Activated CD4-positive, alpha-beta memory T cell treated with anti-CD3 and anti-CD28 coated beads, Interleukin-2, amount 10 ng/mL, durations not matched to agents 7 days and 5 days (primary cell): ENCODE measurements at regions not wholly inside any gene's neighbourhood (a gene's known extent, or its start where the extent isn't known, plus 50 kb on each side); places are given as distances from the start of the nearest gene placed in this dataset.

Experiments
- CTCF ChIA-PET: fragments of 350-600 bp; sonication (Branson Sonifier 250); formaldehyde crosslinking; loops from one replicate; lab custom pipeline; 2021; ENCODE audit warnings: antibody characterized with exemption, inconsistent platforms; lab: Charles Lee
- POLR2A ChIA-PET: fragments of 350-600 bp; sonication (Branson Sonifier 250); formaldehyde crosslinking; loops from one replicate; lab custom pipeline; 2021; ENCODE audit warnings: antibody characterized with exemption; lab: Charles Lee
- DNase-seq: peaks from one replicate; pipeline ENCODE4 v3.0.0-alpha.2; 2020
- H3K27ac Mint-ChIP-seq: one replicate; pipeline ENCODE4 v1.8.0; 2021; ENCODE audit warnings: mild to moderate bottlenecking, mixed read lengths
- H3K27me3 Mint-ChIP-seq: one replicate; pipeline ENCODE4 v1.8.0; 2021; ENCODE audit warnings: mixed read lengths
- H3K36me3 Mint-ChIP-seq: one replicate; pipeline ENCODE4 v1.8.0; 2021; ENCODE audit warnings: low read depth, mixed read lengths
- H3K4me1 Mint-ChIP-seq: one replicate; pipeline ENCODE4 v1.8.0; 2021; ENCODE audit warnings: mixed read lengths
- H3K4me3 Mint-ChIP-seq: one replicate; pipeline ENCODE4 v1.8.0; 2021; ENCODE audit warnings: mild to moderate bottlenecking, mixed read lengths
- H3K9me3 Mint-ChIP-seq: one replicate; pipeline ENCODE4 v1.8.0; 2021; ENCODE audit warnings: mixed read lengths

- ChIA-PET CTCF (no interaction called here), POLR2A (no interaction called here)
- no peak overlapping the region for H3K4me3 Mint-ChIP-seq
- no peak for DNase-seq
- no peak overlapping the region for H3K27ac Mint-ChIP-seq
- peaks cover 3% of the 10 kb centered on the region for H3K27me3 Mint-ChIP-seq
- H3K36me3 Mint-ChIP-seq: no peaks in the 10 kb centered on the region
- H3K9me3 Mint-ChIP-seq: no peaks in the 10 kb centered on the region
- peaks cover 13% of the 10 kb centered on the region for H3K4me1 Mint-ChIP-seq
Measured at GRCh38 chr14:75361041-75361440, 66.8 kb upstream of the JDP2 start.

GRCh38 chr14:75361751-75362433, 65.9 kb upstream of the JDP2 start:
- Mint-ChIP-seq H3K36me3 (no peaks in the 10 kb centered on the region), H3K27ac (no peak overlapping the region), H3K4me3 (no peak overlapping the region), H3K27me3 (peaks cover 3% of the 10 kb centered on the region), H3K4me1 (peaks cover 13% of the 10 kb centered on the region), H3K9me3 (no peaks in the 10 kb centered on the region)
- POLR2A ChIA-PET: no interaction called here
- CTCF ChIA-PET: no interaction called here
- DNase-seq: no peak

DNA sequence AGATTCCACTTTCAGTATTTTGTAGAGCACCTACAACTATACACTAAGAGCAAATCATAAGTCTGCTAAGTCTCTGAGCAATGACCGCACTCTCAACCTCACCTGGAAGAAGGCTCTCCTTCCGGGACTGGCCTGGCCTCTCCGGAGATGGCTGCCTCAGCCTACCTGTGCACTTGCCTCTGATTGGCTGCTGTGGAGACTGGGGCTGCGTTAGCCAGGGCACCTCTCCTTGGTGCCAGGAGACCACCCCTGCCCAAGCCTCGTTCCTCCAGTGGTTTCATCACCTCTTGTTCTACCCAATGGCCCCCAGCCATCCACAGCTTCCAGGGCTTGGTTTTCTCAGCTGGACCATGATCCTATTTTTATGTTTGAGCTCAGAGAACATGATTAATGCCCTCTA, 64.7 kb upstream of the JDP2 start:
- Mint-ChIP-seq H3K4me3 (no peak overlapping the region), H3K9me3 (no peaks in the 10 kb centered on the region), H3K27ac (no peak overlapping the region), H3K4me1 (peaks cover 13% of the 10 kb centered on the region), H3K27me3 (peaks cover 3% of the 10 kb centered on the region), H3K36me3 (no peaks in the 10 kb centered on the region)
- DNase-seq: no peak
- POLR2A ChIA-PET: interaction anchor here (2.3 kb wide), 1 partner anchor 28 kb away, joined by 7 read pairs; no protein-coding TSS in a partner anchor
- CTCF ChIA-PET: no interaction called here

DNA sequence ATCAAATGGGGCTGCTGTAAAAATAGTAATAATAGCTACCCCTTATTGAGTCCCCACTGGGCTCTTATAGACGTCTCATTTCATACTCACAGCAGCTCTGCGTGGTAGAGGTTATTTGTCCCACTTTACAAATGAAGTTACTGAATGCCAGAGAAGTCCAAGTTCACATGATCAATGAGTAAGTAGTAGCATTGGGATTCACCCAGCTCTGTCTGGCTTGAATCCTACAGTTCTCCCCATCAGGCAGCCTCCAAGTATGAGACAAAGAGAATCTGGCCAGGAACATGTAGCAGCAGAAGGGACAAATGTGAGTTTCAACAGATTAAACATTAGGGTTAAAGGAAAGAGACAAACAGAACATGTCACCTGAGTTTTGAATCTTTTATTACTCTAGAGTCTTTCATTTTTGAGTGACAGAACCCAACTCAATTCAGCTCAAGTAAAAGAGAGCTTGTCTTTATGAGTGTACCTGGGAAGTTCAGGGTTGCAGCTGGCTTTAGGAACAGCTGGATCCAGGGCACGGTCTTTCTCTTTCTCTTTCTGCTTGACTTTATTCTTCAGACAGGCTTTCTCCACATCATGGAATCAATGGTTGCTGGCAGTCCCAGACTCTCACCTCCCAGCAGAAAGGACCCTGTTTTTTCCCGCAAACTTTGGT, 64.1 kb upstream of the JDP2 start:
- H3K27ac Mint-ChIP-seq: peak overlapping the region; percentile 45
- peaks cover 5% of the 10 kb centered on the region for H3K27me3 Mint-ChIP-seq
- H3K4me1 Mint-ChIP-seq: peaks cover 13% of the 10 kb centered on the region
- POLR2A ChIA-PET: interaction anchor here (2.3 kb wide), 1 partner anchor 29 kb away, joined by 7 read pairs; no protein-coding TSS in a partner anchor
- DNase-seq: no peak
- no peaks in the 10 kb centered on the region for H3K36me3 Mint-ChIP-seq
- H3K9me3 Mint-ChIP-seq: no peaks in the 10 kb centered on the region
- H3K4me3 Mint-ChIP-seq: peak overlapping the region; percentile 49
- CTCF ChIA-PET: interaction anchor here (1.6 kb wide), 1 partner anchor 125 kb away, joined by 4 read pairs; no protein-coding TSS in a partner anchor

DNA sequence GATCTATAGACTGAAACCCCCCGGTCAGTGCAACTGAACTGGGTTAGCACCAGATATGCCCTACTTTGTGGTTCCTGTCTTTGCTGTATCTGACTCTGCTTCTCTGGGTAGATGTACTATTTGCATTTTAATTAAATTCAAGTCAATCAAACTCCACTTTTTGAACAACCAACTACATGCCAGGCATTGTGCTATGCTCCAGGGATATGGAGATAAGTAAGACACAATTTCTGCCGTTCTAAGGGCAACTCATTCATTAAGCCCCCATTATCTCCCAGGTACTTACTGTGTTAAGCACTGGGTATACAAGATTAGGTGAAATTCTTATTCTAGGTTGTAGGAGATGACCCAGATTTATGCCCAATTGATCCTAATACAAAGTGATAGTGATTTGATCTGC, 62.7 kb upstream of the JDP2 start:
- ChIA-PET POLR2A (interaction anchor here (2.3 kb wide), 1 partner anchor 30 kb away, joined by 7 read pairs; no protein-coding TSS in a partner anchor), CTCF (interaction anchor here (1.6 kb wide), 1 partner anchor 124 kb away, joined by 4 read pairs; no protein-coding TSS in a partner anchor)
- Mint-ChIP-seq H3K36me3 (no peaks in the 10 kb centered on the region), H3K27ac (no peak overlapping the region), H3K27me3 (peaks cover 7% of the 10 kb centered on the region), H3K4me1 (peaks cover 13% of the 10 kb centered on the region), H3K4me3 (no peak overlapping the region), H3K9me3 (no peaks in the 10 kb centered on the region)
- DNase-seq: no peak

DNA sequence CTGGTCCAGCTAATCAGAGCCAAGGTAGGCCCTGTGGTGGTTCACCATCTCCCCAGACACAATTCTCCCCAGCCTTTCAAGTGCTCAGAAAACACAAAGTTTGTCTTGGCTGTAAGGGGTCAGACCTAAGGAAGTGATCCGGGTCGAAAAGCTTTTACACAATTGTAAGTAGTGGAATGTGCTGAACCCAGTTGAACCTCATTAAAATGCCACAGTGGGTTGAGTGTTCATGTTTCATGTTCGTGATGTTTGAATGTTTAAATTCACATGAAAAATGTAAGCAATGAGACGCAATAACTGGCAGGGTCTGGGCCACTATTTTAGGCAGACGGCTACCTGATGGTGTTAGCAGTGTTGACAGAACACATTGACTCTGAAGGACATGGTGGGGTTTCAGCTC, 60.9 kb upstream of the JDP2 start:
- Mint-ChIP-seq H3K27ac (no peak overlapping the region), H3K36me3 (no peaks in the 10 kb centered on the region), H3K4me3 (no peak overlapping the region), H3K27me3 (peaks cover 15% of the 10 kb centered on the region), H3K9me3 (no peaks in the 10 kb centered on the region), H3K4me1 (peaks cover 13% of the 10 kb centered on the region)
- POLR2A ChIA-PET: no interaction called here
- CTCF ChIA-PET: no interaction called here
- DNase-seq: no peak

- Mint-ChIP-seq H3K27ac (no peak overlapping the region), H3K27me3 (peaks cover 24% of the 10 kb centered on the region), H3K36me3 (no peaks in the 10 kb centered on the region), H3K4me1 (peaks cover 13% of the 10 kb centered on the region), H3K9me3 (no peaks in the 10 kb centered on the region), H3K4me3 (no peak overlapping the region)
- ChIA-PET CTCF (no interaction called here), POLR2A (no interaction called here)
- DNase-seq: no peak
Measured at GRCh38 chr14:75368333-75368732, 59.5 kb upstream of the JDP2 start.

- CTCF ChIA-PET: no interaction called here
- no peak overlapping the region for H3K4me3 Mint-ChIP-seq
- DNase-seq: no peak
- H3K4me1 Mint-ChIP-seq: peaks cover 4% of the 10 kb centered on the region
- POLR2A ChIA-PET: no interaction called here
- no peak overlapping the region for H3K27ac Mint-ChIP-seq
- H3K9me3 Mint-ChIP-seq: no peaks in the 10 kb centered on the region
- H3K27me3 Mint-ChIP-seq: peaks cover 25% of the 10 kb centered on the region
- no peaks in the 10 kb centered on the region for H3K36me3 Mint-ChIP-seq
Measured at GRCh38 chr14:75369506-75369905, 58.3 kb upstream of the JDP2 start.

DNA sequence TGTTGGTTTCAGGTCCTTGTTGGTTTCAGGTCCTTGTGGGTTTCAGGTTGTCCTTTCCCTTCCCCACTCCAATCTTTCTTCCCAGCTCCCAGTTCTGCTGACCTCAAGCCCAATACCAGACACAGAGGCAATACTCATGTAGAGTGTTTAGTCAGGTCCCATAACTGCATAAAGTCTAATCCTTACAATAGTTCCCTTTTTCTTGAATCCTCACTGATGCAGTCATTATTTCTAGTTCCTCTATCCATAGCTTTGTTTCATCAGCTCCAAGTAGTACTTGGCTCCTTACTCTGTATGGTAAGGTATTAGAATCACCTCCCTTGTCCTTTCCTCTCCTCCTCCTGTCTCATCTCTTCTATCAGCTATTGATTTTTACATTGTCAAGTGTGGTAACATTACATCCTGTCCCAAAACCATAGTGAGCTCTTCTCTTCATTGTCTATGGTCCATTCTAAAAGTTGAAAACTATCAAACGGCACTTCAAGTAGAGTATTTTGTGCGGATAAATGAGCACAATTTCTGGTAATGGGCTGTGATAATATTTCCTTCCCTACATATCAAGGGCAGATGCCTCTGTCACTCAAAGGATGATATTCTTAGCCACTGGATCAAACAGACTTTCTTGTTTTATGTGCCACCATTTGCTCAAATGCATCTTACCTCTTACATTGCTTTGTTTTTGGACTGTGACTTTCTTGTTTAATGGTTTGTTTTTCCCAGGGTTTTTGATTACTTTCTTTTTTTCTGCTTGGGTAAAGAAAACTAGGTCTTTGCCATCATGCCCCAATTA, 57.2 kb upstream of the JDP2 start:
- peaks cover 26% of the 10 kb centered on the region for H3K27me3 Mint-ChIP-seq
- no peaks in the 10 kb centered on the region for H3K36me3 Mint-ChIP-seq
- no peak overlapping the region for H3K27ac Mint-ChIP-seq
- peaks cover under 1% of the 10 kb centered on the region for H3K4me1 Mint-ChIP-seq
- ChIA-PET POLR2A (interaction anchor here (0.7 kb wide), 1 partner anchor 13 kb away, joined by 3 read pairs; no protein-coding TSS in a partner anchor), CTCF (no interaction called here)
- H3K4me3 Mint-ChIP-seq: no peak overlapping the region
- no peaks in the 10 kb centered on the region for H3K9me3 Mint-ChIP-seq
- no peak for DNase-seq

DNA sequence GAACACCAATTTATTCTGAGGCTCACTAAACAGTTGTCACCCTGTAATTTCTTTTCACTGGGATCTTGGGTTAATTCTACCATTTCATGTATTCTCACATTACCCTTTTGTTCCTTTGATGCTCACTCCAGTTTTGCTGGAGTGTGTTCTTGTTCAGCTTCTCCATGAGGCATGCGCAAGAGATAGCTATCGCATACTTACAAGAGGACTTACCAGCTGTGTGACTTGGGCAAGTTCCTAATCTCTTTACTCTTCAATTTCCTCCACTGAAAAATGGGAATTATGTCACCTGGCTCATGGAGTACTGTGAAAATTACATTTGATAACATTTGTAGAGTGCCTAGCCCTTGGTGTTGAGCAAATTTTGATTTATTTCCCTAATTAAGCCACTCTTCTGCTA, 56.5 kb upstream of the JDP2 start:
- H3K4me3 Mint-ChIP-seq: no peak overlapping the region
- ChIA-PET CTCF (no interaction called here), POLR2A (no interaction called here)
- H3K4me1 Mint-ChIP-seq: no peaks in the 10 kb centered on the region
- peaks cover 26% of the 10 kb centered on the region for H3K27me3 Mint-ChIP-seq
- H3K36me3 Mint-ChIP-seq: no peaks in the 10 kb centered on the region
- no peak overlapping the region for H3K27ac Mint-ChIP-seq
- DNase-seq: no peak
- no peaks in the 10 kb centered on the region for H3K9me3 Mint-ChIP-seq

GRCh38 chr14:75372260-75372659, 55.6 kb upstream of the JDP2 start:
- POLR2A ChIA-PET: no interaction called here

DNA sequence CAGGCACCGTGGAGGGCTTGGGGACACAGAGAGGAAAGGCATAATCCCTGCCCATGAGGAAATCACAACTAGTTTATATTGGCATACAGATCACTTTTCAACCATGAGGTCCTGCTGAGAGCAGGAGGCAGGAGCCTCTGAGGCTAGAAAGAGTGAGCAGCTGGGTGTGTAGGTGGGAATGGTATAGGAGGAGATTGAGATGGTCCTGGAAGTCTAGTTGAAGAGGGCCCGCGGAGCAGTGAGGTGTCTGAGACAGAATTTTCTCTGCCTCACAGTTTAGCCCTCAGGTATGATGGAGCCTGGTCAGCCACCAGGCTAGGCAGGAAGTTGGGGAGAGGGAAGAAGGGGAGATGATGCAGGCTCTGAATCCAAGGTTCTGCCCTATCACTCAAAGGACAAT, 54.7 kb upstream of the JDP2 start:
- Mint-ChIP-seq H3K4me1 (no peaks in the 10 kb centered on the region), H3K27ac (no peak overlapping the region), H3K27me3 (peaks cover 26% of the 10 kb centered on the region), H3K9me3 (no peaks in the 10 kb centered on the region), H3K4me3 (no peak overlapping the region), H3K36me3 (no peaks in the 10 kb centered on the region)
- ChIA-PET CTCF (no interaction called here), POLR2A (no interaction called here)
- DNase-seq: no peak

More at GRCh38 chr14:75372260-75372659, 55.6 kb upstream of the JDP2 start:
- CTCF ChIA-PET: no interaction called here
- no peak overlapping the region for H3K4me3 Mint-ChIP-seq
- peaks cover 26% of the 10 kb centered on the region for H3K27me3 Mint-ChIP-seq
- H3K4me1 Mint-ChIP-seq: no peaks in the 10 kb centered on the region
- no peak for DNase-seq
- no peaks in the 10 kb centered on the region for H3K36me3 Mint-ChIP-seq
- no peak overlapping the region for H3K27ac Mint-ChIP-seq
- H3K9me3 Mint-ChIP-seq: no peaks in the 10 kb centered on the region

DNA sequence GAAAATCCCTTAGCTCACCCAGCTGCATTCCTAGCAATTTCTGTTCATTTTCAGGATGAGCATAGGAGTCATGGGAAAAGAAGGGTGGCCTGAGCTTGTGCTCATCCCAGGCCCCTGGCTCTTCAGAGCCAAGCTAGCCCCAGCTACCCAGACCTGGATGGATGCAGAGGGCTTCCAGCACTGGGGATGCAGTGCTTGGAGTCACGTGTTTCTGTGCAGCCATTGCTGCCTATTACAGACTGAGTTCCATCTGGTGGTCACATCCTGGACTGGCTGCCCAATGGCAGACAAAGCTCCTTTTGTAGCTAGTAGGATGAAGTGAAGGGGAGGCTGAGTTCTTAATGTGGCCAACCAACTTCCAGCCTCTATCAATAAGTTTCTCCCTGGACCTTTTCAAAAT, 54.2 kb upstream of the JDP2 start:
- Mint-ChIP-seq H3K27ac (no peak overlapping the region), H3K4me1 (no peaks in the 10 kb centered on the region), H3K9me3 (no peaks in the 10 kb centered on the region), H3K27me3 (peaks cover 24% of the 10 kb centered on the region), H3K4me3 (no peak overlapping the region), H3K36me3 (no peaks in the 10 kb centered on the region)
- ChIA-PET CTCF (no interaction called here), POLR2A (no interaction called here)
- no peak for DNase-seq
